GM21786 (cell line): ENCODE measurements at regions not wholly inside any gene's neighbourhood (a gene's known extent, or its start where the extent isn't known, plus 50 kb on each side); places are given as distances from the start of the nearest gene placed in this dataset.

Source experiments
- ATAC-seq: cut with Tn5 transposase; IDR thresholded peaks from one replicate; pipeline ENCODE4 v1.9.1; 2021; ENCODE audit not compliant: unreplicated experiment

GRCh38 chr18:57918601-57919000, 115.5 kb upstream of the ATP8B1 start:
- no peak for ATAC-seq

- ATAC-seq, result no peak
Observed at GRCh38 chr18:57916684-57917083, 113.6 kb upstream of the ATP8B1 start.

GRCh38 chr18:57915865-57916582, 112.9 kb upstream of the ATP8B1 start:
- no peak for ATAC-seq

GRCh38 chr18:57915248-57915647, 112.1 kb upstream of the ATP8B1 start:
- no peak for ATAC-seq

GRCh38 chr18:57913686-57914085, 110.6 kb upstream of the ATP8B1 start:
- ATAC-seq, result no peak

GRCh38 chr18:57910817-57911216, 107.7 kb upstream of the ATP8B1 start:
- no peak for ATAC-seq

GRCh38 chr18:57910134-57910533, 107.0 kb upstream of the ATP8B1 start:
- no peak for ATAC-seq

- no peak for ATAC-seq
Observed at GRCh38 chr18:57909620-57910019, 106.5 kb upstream of the ATP8B1 start.

- no peak for ATAC-seq
Observed at GRCh38 chr18:57908092-57908491, 105.0 kb upstream of the ATP8B1 start.

GRCh38 chr18:57907550-57907949, 104.4 kb upstream of the ATP8B1 start:
- ATAC-seq, result no peak

- no peak for ATAC-seq
Observed at GRCh38 chr18:57906852-57907251, 103.7 kb upstream of the ATP8B1 start.

- no peak for ATAC-seq
Observed at GRCh38 chr18:57904535-57904934, 101.4 kb upstream of the ATP8B1 start.

GRCh38 chr18:57902721-57903120, 99.6 kb upstream of the ATP8B1 start:
- ATAC-seq, result no peak

GRCh38 chr18:57901825-57902589, 98.9 kb upstream of the ATP8B1 start:
- no peak for ATAC-seq

- no peak for ATAC-seq
Observed at GRCh38 chr18:57900906-57901435, 97.9 kb upstream of the ATP8B1 start.

GRCh38 chr18:57898506-57899124, 95.5 kb upstream of the ATP8B1 start:
- no peak for ATAC-seq

- ATAC-seq, result no peak
Observed at GRCh38 chr18:57895182-57895581, 92.1 kb upstream of the ATP8B1 start.

- ATAC-seq, result no peak
Observed at GRCh38 chr18:57891707-57892391, 88.7 kb upstream of the ATP8B1 start.

GRCh38 chr18:57890266-57890665, 87.2 kb upstream of the ATP8B1 start:
- no peak for ATAC-seq

GRCh38 chr18:57889841-57890240, 86.7 kb upstream of the ATP8B1 start:
- no peak for ATAC-seq
